ENCODE measurements at regions not wholly inside any gene's neighbourhood (a gene's known extent, or its start where the extent isn't known, plus 50 kb on each side); places are given as distances from the start of the nearest gene placed in this dataset.
"Not testable (repeated sequence)": the region's sequence is repeated elsewhere in the genome, so short reads cannot be mapped to it uniquely, and the experiment has no call there.

DNA sequence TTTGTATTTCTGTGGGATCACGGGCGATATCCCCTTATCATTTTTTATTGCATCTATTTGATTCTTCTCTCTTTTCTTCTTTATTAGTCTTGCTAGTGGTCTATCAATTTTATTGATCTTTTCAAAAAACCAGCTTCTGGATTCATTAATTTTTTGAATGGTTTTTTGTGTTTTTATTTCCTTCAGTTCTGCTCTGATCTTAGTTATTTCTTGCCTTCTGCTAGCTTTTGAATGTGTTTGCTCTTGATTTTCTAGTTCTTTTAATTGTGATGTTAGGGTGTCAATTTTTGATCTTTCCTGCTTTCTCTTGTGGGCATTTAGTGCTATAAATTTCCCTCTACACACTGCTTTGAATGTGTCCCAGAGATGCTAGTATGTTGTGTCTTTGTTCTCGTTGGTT, 5270.2 kb upstream of the TPTE start:
- DNase-seq (ENCODE audit: low read depth in 2 of 2): not testable (repeated sequence)

DNA sequence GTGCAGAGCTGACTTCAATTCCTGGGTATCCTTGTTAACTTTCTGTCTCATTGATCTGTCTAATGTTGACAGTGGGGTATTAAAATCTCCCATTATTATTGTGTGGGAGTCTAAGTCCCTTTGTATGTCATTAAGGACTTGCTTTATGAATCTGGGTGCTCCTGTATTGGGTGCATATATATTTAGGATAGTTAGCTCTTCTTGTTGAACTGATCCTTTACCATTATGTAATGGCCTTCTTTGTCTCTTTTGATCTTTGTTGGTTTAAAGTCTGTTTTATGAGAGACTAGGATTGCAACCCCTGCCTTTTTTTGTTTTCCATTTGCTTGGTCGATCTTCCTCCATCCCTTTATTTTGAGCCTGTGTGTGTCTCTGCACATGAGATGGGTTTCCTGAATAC, 5269.5 kb upstream of the TPTE start:
- not testable (repeated sequence) for DNase-seq (ENCODE audit: low read depth in 2 of 2)
